GM06990 (cell line): ENCODE measurements at regions not wholly inside any gene's neighbourhood (a gene's known extent, or its start where the extent isn't known, plus 50 kb on each side); places are given as distances from the start of the nearest gene placed in this dataset.

ENCODE experiments used
- DNase-seq: peaks from one replicate; pipeline ENCODE4 v3.0.0-alpha.2; 2011; ENCODE audit not compliant: insufficient read length; ENCODE audit errors: extremely low read depth
- H3K27me3 ChIP-seq: replicated peaks from 2 replicates; pipeline ENCODE4 v1.6.0; 2011; ENCODE audit warnings: low read length; ENCODE audit not compliant: control insufficient read depth, insufficient read depth
- H3K36me3 ChIP-seq: 2 replicates; pipeline ENCODE4 v1.5.1; 2011; ENCODE audit warnings: low read length; ENCODE audit not compliant: control insufficient read depth, insufficient read depth
- H3K4me3 ChIP-seq: replicated peaks from 2 replicates; pipeline ENCODE4 v1.5.1; 2011; ENCODE audit warnings: low read depth, mild to moderate bottlenecking, control low read depth, low read length
- TF ChIP-seq, protein P1 (sequence below): IDR thresholded peaks from 2 replicates; pipeline ENCODE4 v1.5.1; 2011; ENCODE audit warnings: low read length, control low read depth, mild to moderate bottlenecking, inconsistent platforms; ENCODE audit not compliant: insufficient read depth, poor library complexity, severe bottlenecking

DNA sequence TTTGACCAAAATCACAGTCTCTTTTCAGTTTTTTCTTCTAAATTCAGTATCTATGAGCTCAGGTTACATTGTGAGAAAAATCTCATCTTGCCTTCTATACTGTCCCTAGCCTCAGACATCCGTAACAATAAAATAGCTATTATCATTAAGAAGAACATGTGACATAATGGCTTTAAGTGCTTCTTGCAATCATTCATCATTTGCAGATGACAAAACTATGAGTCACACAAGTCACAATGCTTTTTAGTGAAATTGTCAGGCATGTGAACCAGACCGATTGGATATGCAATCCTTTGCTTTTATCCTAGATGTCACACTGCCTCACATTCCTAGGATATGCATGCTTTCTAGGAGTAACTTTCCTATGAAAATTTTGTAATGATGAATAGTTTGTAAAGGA lies 313.1 kb downstream of the SLC6A15 start:
- Histone ChIP-seq H3K27me3 (no peaks in the 10 kb centered on the region), H3K4me3 (no peak overlapping the region), H3K36me3 (no peaks in the 10 kb centered on the region)
- DNase-seq: no peak
- TF ChIP-seq, protein P1, sequence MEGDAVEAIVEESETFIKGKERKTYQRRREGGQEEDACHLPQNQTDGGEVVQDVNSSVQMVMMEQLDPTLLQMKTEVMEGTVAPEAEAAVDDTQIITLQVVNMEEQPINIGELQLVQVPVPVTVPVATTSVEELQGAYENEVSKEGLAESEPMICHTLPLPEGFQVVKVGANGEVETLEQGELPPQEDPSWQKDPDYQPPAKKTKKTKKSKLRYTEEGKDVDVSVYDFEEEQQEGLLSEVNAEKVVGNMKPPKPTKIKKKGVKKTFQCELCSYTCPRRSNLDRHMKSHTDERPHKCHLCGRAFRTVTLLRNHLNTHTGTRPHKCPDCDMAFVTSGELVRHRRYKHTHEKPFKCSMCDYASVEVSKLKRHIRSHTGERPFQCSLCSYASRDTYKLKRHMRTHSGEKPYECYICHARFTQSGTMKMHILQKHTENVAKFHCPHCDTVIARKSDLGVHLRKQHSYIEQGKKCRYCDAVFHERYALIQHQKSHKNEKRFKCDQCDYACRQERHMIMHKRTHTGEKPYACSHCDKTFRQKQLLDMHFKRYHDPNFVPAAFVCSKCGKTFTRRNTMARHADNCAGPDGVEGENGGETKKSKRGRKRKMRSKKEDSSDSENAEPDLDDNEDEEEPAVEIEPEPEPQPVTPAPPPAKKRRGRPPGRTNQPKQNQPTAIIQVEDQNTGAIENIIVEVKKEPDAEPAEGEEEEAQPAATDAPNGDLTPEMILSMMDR: no peak

DNA sequence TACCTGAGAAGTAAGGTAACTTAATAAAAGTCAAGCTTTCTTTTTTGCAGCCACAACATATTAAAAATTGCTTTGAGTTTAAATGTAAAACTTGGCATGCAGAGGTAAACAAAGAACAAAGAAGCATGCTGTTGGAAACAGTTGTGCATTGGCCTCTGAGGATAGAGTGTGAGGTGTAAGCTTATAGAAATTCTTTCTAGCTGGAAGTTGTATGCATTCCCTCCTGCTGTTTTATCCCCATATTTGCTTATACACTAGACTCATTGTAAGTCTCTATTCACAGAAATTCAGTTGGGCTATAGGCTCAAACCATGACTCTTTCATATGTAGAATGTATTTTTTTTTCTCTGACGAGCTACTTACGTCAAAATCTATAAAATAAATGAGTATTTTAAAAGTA lies 316.3 kb downstream of the SLC6A15 start:
- TF ChIP-seq, protein P1: no peak
- no peaks in the 10 kb centered on the region for H3K36me3 ChIP-seq
- no peak overlapping the region for H3K4me3 ChIP-seq
- no peaks in the 10 kb centered on the region for H3K27me3 ChIP-seq
- DNase-seq: no peak

DNA sequence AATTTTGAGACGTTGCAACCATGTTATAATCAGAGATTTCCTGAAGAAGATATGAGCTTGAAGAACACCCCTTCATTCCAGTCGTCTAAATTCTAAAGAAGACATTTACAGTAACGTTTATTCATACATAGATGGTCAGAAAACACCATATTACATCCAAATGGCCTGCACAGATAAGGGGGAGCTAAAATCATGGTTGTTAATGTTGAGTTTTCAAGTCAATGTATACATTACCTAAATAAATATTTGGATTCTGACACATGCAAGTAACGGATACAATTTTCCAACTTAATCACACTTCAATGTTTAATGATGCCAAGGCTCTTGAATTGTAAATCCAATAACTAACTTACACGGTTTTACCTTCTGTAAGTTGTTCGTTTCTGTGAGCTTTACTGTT lies 318.4 kb downstream of the SLC6A15 start:
- DNase-seq: no peak
- TF ChIP-seq, protein P1: no peak
- Histone ChIP-seq H3K36me3 (no peaks in the 10 kb centered on the region), H3K27me3 (no peaks in the 10 kb centered on the region), H3K4me3 (no peak overlapping the region)

DNA sequence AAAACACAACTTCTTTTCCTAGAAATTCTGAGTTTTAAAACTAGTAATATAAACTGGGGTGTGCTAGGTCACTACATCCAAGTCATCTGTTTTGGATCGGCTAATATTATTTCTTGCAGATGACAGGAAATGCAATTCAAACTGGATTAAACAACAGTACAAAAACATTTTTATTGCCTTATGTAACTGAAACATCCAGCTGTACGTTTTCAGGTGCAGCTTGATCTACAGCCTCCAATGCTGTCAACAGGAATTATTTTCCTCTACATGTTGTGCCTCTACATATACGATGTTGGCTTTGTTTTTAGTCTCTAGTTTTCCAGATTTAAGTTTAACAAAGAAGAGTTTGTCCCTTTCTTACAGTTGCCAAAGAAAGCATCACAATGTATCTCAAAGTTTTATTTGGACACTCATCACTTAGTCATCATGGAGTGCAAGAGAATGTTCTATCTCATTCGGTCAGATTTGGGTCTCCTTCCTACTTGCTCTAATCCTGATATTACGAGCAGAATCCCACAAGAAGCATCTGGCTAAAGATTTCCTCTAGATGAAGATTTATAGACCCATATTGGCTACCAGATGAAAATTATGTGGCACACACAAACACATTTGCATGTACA lies 326.7 kb downstream of the SLC6A15 start:
- TF ChIP-seq, protein P1: no peak
- Histone ChIP-seq H3K4me3 (no peak overlapping the region), H3K27me3 (no peaks in the 10 kb centered on the region), H3K36me3 (no peaks in the 10 kb centered on the region)
- no peak for DNase-seq

DNA sequence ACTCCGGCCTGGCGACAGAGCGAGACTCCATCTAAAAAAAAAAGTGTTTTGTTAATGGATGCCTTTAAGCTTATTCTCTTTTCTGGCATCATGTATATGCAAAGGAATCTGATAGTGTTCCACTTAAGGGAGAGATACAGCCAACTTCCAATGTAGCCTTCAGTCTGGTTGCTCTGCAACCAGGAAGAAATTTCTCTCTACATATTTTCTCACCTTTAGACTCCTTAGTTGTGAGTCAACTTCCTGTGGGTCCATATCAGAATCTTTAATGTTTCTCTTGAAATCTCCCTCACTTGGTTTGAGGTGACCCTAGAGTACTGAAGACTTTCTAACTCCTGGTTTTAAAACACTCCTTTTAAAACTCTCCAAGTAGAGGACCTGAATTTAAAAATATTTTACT lies 340.4 kb downstream of the SLC6A15 start:
- DNase-seq: no peak
- H3K27me3 ChIP-seq: no peaks in the 10 kb centered on the region
- no peak overlapping the region for H3K4me3 ChIP-seq
- H3K36me3 ChIP-seq: no peaks in the 10 kb centered on the region
- TF ChIP-seq, protein P1: no peak

DNA sequence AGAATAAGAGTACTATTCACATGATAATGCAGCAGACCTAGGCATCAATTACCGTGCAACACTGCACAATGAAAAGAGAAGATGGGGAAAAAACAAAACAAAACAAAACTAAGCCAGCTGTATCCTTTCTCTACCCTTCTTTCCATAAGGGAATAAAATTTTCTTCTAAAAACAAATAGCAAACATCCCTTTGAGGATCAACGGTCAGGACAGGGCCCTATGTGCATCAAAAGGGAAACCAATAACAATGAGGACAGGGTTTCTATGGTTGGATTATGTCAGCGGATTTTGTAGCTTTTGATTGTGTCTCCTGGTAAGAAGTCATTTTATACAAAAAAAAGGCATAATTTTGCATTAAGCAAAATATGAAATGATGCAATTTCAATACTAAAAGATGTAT lies 350.3 kb downstream of the SLC6A15 start:
- H3K4me3 ChIP-seq: no peak overlapping the region
- no peaks in the 10 kb centered on the region for H3K27me3 ChIP-seq
- H3K36me3 ChIP-seq: no peaks in the 10 kb centered on the region
- DNase-seq: no peak
- TF ChIP-seq, protein P1: no peak
